ENCODE measurements at regions not wholly inside any gene's neighbourhood (a gene's known extent, or its start where the extent isn't known, plus 50 kb on each side); places are given as distances from the start of the nearest gene placed in this dataset.
A peak's percentile ranks its signal among the peaks of the same experiment; 100 is the strongest.

GRCh38 chr15:46735115-46735514 is 982.2 kb upstream of the SEMA6D start (continued):
- TF ChIP-seq ZBTB40 (IDR thresholded peaks at IDR 0.05; ENCODE audit: borderline replicate concordance) (no peak), TCF12 (IDR thresholded peaks at IDR 0.05; ENCODE audit: low read depth, low read length) (0 out of 2 replicates have a peak, but pooled peaks have one; percentile 10)
- TF ChIP-seq, protein P1, sequence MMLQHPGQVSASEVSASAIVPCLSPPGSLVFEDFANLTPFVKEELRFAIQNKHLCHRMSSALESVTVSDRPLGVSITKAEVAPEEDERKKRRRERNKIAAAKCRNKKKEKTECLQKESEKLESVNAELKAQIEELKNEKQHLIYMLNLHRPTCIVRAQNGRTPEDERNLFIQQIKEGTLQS (IDR thresholded peaks at IDR 0.05; ENCODE audit: borderline replicate concordance, extremely low read depth, low read depth, low read length) = no peak

DNA sequence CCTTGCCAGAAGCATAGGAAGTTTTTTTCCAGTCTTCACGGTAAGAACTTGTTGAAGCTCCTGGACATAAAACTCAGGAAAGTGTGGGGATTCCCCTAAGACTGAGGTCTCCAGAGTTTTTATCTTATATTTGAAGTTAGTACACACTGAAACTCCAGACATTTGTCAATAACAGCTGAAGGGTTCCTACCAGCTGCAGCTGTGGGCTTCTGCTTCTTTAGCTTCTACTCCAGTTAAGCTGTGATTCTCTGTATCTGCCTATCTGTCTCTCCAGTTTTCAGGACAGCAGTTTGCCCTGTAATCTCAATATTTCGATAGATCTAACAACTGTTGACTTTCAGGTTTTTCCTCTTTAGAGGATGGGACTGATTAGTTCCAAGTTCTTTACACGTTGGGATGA is 966.0 kb upstream of the SEMA6D start:
- TF ChIP-seq, protein P2, sequence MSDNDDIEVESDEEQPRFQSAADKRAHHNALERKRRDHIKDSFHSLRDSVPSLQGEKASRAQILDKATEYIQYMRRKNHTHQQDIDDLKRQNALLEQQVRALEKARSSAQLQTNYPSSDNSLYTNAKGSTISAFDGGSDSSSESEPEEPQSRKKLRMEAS (IDR thresholded peaks at IDR 0.05; ENCODE audit: low read depth, low read length) = no peak
- TF ChIP-seq POLR2AphosphoS2 (IDR thresholded peaks at IDR 0.05; ENCODE audit: low read depth, low read length) (no peak), YBX1 (IDR thresholded peaks at IDR 0.05) (no peak), ZZZ3 (IDR thresholded peaks at IDR 0.05; ENCODE audit: control insufficient read depth, insufficient read length, low read depth) (no peak), IKZF2 (IDR thresholded peaks at IDR 0.05) (no peak), CREB1 (IDR thresholded peaks at IDR 0.05; ENCODE audit: low read depth) (no peak), RAD21 (IDR thresholded peaks at IDR 0.05; ENCODE audit: insufficient read depth, low read depth, low read length) (no peak), JUNB (IDR thresholded peaks at IDR 0.05) (no peak), BHLHE40 (IDR thresholded peaks at IDR 0.05; ENCODE audit: borderline replicate concordance in 1 of 2, low read depth in 2 of 2, low read length in 1 of 2) (no peak), BMI1 (IDR thresholded peaks at IDR 0.05; ENCODE audit: borderline replicate concordance) (no peak), STAT3 (IDR thresholded peaks at IDR 0.05; ENCODE audit: low read depth, low read length) (no peak), TARDBP (IDR thresholded peaks at IDR 0.05; ENCODE audit: borderline replicate concordance) (no peak)
- TF ChIP-seq, protein P3, sequence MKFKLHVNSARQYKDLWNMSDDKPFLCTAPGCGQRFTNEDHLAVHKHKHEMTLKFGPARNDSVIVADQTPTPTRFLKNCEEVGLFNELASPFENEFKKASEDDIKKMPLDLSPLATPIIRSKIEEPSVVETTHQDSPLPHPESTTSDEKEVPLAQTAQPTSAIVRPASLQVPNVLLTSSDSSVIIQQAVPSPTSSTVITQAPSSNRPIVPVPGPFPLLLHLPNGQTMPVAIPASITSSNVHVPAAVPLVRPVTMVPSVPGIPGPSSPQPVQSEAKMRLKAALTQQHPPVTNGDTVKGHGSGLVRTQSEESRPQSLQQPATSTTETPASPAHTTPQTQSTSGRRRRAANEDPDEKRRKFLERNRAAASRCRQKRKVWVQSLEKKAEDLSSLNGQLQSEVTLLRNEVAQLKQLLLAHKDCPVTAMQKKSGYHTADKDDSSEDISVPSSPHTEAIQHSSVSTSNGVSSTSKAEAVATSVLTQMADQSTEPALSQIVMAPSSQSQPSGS (IDR thresholded peaks at IDR 0.05; ENCODE audit: low read length) = no peak

More for the DNA sequence above, 966.0 kb upstream of the SEMA6D start:
- H3K4me2 ChIP-seq (ENCODE audit: control insufficient read depth, insufficient read depth) = no peak overlapping the region
- H3K9ac ChIP-seq (ENCODE audit: control insufficient read depth, insufficient read depth, low read length) = no peak overlapping the region
- intact Hi-C loops (cut with micrococcal nuclease; ENCODE audit: unreplicated experiment) (no loop called here), in situ Hi-C loops (cut with MboI) (no loop called here)
- no peaks in the 10 kb centered on the region for H3K36me3 ChIP-seq (ENCODE audit: control insufficient read depth in 2 of 2, insufficient read depth in 2 of 2, low read length in 1 of 2)
- H3K27ac ChIP-seq (ENCODE audit: control insufficient read depth, insufficient read depth) = no peak overlapping the region
- H3K4me1 ChIP-seq (ENCODE audit: control insufficient read depth, insufficient read depth, low read length) = no peaks in the 10 kb centered on the region
- DNase-seq (ENCODE audit: low read depth, low spot score) (no peak), FAIRE-seq (no peak), ATAC-seq (no peak)
- ChIA-PET RAD21 (ENCODE audit: unreplicated experiment) (no interaction called here), SMC1A (ENCODE audit: uncharacterized antibody, unreplicated experiment) (interaction anchor here (0.9 to 1.9 kb wide), 2 partner anchors 13 to 36 kb away, joined by 4 to 5 read pairs; no protein-coding TSS in a partner anchor), POLR2A (no interaction called here), CTCF (interaction anchor here (0.8 kb wide), 1 partner anchor 17 kb away, joined by 3 read pairs; no protein-coding TSS in a partner anchor)
- no peak overlapping the region for H2AFZ ChIP-seq (ENCODE audit: control insufficient read depth, low read depth, low read length)
- no peak overlapping the region for H3K4me3 ChIP-seq
- no peaks in the 10 kb centered on the region for H3K27me3 ChIP-seq (replicated peaks in 1 of 2; ENCODE audit: control insufficient read depth in 2 of 2, insufficient read depth in 2 of 2, low read length in 1 of 2)
- 1% methylated on average over 3 of the region's 3 CpGs for WGBS (ENCODE audit: insufficient coverage, insufficient replicate concordance, low lambda C conversion rate, missing lambda C conversion rate)
- no peaks in the 10 kb centered on the region; the same call in 2 of the 3 replicates for H3K9me3 ChIP-seq (replicated peaks; ENCODE audit: control insufficient read depth, insufficient read depth, low read length)
- no TSS peak for BruUV-seq (replicated peaks)
- no peaks in the 10 kb centered on the region for H4K20me1 ChIP-seq (ENCODE audit: control insufficient read depth, insufficient read depth)
- H3K79me2 ChIP-seq (ENCODE audit: control insufficient read depth, insufficient read depth, low read length) = no peaks in the 10 kb centered on the region

Data from GM12878 (cell line).